CD4-positive, alpha-beta T cell (primary cell): ENCODE measurements at regions not wholly inside any gene's neighbourhood (a gene's known extent, or its start where the extent isn't known, plus 50 kb on each side); places are given as distances from the start of the nearest gene placed in this dataset.

Source experiments
- ATAC-seq: fragments of 200-7000 bp; cut with Tn5 transposase; one replicate; pipeline ENCODE4 v1.10.0; 2022; ENCODE audit warnings: mild to moderate bottlenecking; ENCODE audit not compliant: poor library complexity
- CTCF ChIA-PET: fragments of 350-600 bp; sonication (Branson Sonifier 250); formaldehyde crosslinking; loops from one replicate; lab custom pipeline; 2021; ENCODE audit warnings: antibody characterized with exemption, inconsistent platforms; lab: Charles Lee
- POLR2A ChIA-PET: fragments of 350-600 bp; sonication (Branson Sonifier 250); formaldehyde crosslinking; loops from one replicate; lab custom pipeline; 2021; ENCODE audit warnings: antibody characterized with exemption, inconsistent platforms; lab: Charles Lee
- DNase-seq, 14 experiments: peaks; one replicate each; pipeline ENCODE4 v3.0.0-alpha.2; 2013 to 2020; ENCODE audit warnings: mixed read lengths in 2 of 14
- H3K27ac ChIP-seq, 2 donors: one replicate each; pipeline versions ENCODE4 v1.5.1 to v1.7.0; 2013; ENCODE audit warnings: low read length in 2 of 2, low read depth in 1 of 2, mild to moderate bottlenecking in 1 of 2
- H3K27me3 ChIP-seq, 2 experiments: 1 replicate in 1 of 2; 2 replicates in 1 of 2; pipeline versions ENCODE4 v1.6.1 to v1.7.0; 2013; ENCODE audit warnings: low read length in 2 of 2, control low read depth in 1 of 2, mild to moderate bottlenecking in 1 of 2, moderate library complexity in 1 of 2; ENCODE audit not compliant: insufficient read depth in 2 of 2, control insufficient read depth in 1 of 2
- H3K36me3 ChIP-seq: one replicate; pipeline ENCODE4 v1.6.1; 2013; ENCODE audit warnings: low read length, control low read depth; ENCODE audit not compliant: insufficient read depth
- H3K4me1 ChIP-seq: one replicate; pipeline ENCODE4 v1.6.1; 2013; ENCODE audit warnings: low read length, control low read depth; ENCODE audit not compliant: insufficient read depth
- H3K4me3 ChIP-seq: one replicate; pipeline ENCODE4 v1.5.1; 2013; ENCODE audit warnings: mild to moderate bottlenecking, low read length, moderate library complexity
- H3K9me3 ChIP-seq, 2 experiments: 1 replicate in 1 of 2; 2 replicates in 1 of 2; pipeline versions ENCODE4 v1.6.1 to v1.7.0; 2013; ENCODE audit warnings: low read length in 2 of 2, mild to moderate bottlenecking in 2 of 2, control low read depth in 1 of 2, moderate library complexity in 1 of 2; ENCODE audit not compliant: control insufficient read depth in 1 of 2, insufficient read depth in 1 of 2
- H3K27ac Mint-ChIP-seq: one replicate; pipeline ENCODE4 v1.8.0; 2020; ENCODE audit warnings: mixed read lengths
- H3K27me3 Mint-ChIP-seq: one replicate; pipeline ENCODE4 v1.8.0; 2021; ENCODE audit warnings: mixed read lengths
- H3K36me3 Mint-ChIP-seq: one replicate; pipeline ENCODE4 v1.8.0; 2021; ENCODE audit warnings: low read depth, mixed read lengths
- H3K4me1 Mint-ChIP-seq: one replicate; pipeline ENCODE4 v1.8.0; 2021; ENCODE audit warnings: low read depth, mixed read lengths
- H3K4me3 Mint-ChIP-seq: one replicate; pipeline ENCODE4 v1.8.0; 2020; ENCODE audit warnings: mild to moderate bottlenecking, mixed read lengths
- H3K9me3 Mint-ChIP-seq: one replicate; pipeline ENCODE4 v1.8.0; 2020; ENCODE audit warnings: mixed read lengths
- CTCF ChIP-seq: fragments of 200-600 bp; IDR thresholded peaks from one replicate; pipeline ENCODE4 v1.8.0; 2022; ENCODE audit warnings: antibody characterized with exemption, mild to moderate bottlenecking
- intact Hi-C, 2 experiments: fragments of 100-400 bp; cut with DNase I in 1 of 2; cut with micrococcal nuclease in 1 of 2; formaldehyde crosslinking; loops; one replicate each; pipeline versions ENCODE4 v1.15.1 to v1.9.0; 2023 to 2025; cut with DNase I, micrococcal nuclease

GRCh38 chr12:102722147-102722546 is 194.9 kb downstream of the PAH start:
- H3K27ac Mint-ChIP-seq, result no peak overlapping the region
- no peaks in the 10 kb centered on the region for H3K27me3 Mint-ChIP-seq
- intact Hi-C loops, result no loop called here
- ChIA-PET POLR2A (no interaction called here), CTCF (no interaction called here)
- H3K4me3 Mint-ChIP-seq, result no peak overlapping the region
- Histone ChIP-seq H3K27ac (no peak overlapping the region), H3K4me3 (no peak overlapping the region), H3K4me1 (no peaks in the 10 kb centered on the region), H3K27me3 (peaks cover 0 to 4% of the 10 kb centered on the region in 2 experiments), H3K9me3 (no peaks in the 10 kb centered on the region), H3K36me3 (no peaks in the 10 kb centered on the region)
- H3K9me3 Mint-ChIP-seq, result no peaks in the 10 kb centered on the region
- no peaks in the 10 kb centered on the region for H3K36me3 Mint-ChIP-seq
- no peak for ATAC-seq
- no peak for TF ChIP-seq CTCF
- no peak for DNase-seq
- H3K4me1 Mint-ChIP-seq, result no peaks in the 10 kb centered on the region

- intact Hi-C loops, result no loop called here
- no peaks in the 10 kb centered on the region for H3K27me3 ChIP-seq
These were observed 208.9 kb downstream of the PAH start for GRCh38 chr12:102708108-102708507.

GRCh38 chr12:102702447-102703114 is 214.5 kb downstream of the PAH start:
- Mint-ChIP-seq H3K4me1 (no peaks in the 10 kb centered on the region), H3K36me3 (no peaks in the 10 kb centered on the region)

More at GRCh38 chr12:102708108-102708507, 208.9 kb downstream of the PAH start:
- Mint-ChIP-seq H3K36me3 (no peaks in the 10 kb centered on the region), H3K4me1 (no peaks in the 10 kb centered on the region), H3K27ac (no peak overlapping the region), H3K4me3 (no peak overlapping the region), H3K27me3 (peaks cover 10% of the 10 kb centered on the region), H3K9me3 (no peaks in the 10 kb centered on the region)
- no peaks in the 10 kb centered on the region for H3K4me1 ChIP-seq
- peaks cover 0 to 3% of the 10 kb centered on the region in 2 experiments for H3K9me3 ChIP-seq
- no peak overlapping the region for H3K4me3 ChIP-seq
- no peak for TF ChIP-seq CTCF
- ATAC-seq, result no peak
- H3K27ac ChIP-seq, result no peak overlapping the region
- no peak for DNase-seq
- POLR2A ChIA-PET, result no interaction called here
- CTCF ChIA-PET, result no interaction called here
- H3K36me3 ChIP-seq, result no peaks in the 10 kb centered on the region

More at GRCh38 chr12:102702447-102703114, 214.5 kb downstream of the PAH start:
- Mint-ChIP-seq H3K27me3 (peaks cover 4% of the 10 kb centered on the region), H3K9me3 (peaks cover 5% of the 10 kb centered on the region), H3K27ac (no peak overlapping the region), H3K4me3 (no peak overlapping the region)
- no peaks in the 10 kb centered on the region for H3K27me3 ChIP-seq
- ChIA-PET POLR2A (no interaction called here), CTCF (interaction anchor here (0.8 kb wide), 1 partner anchor 12 kb away, joined by 3 read pairs; no protein-coding TSS in a partner anchor)
- H3K36me3 ChIP-seq, result no peaks in the 10 kb centered on the region
- no peak overlapping the region for H3K27ac ChIP-seq
- DNase-seq (peak in 4 of 14 experiments; percentile 4 to 34 (median 20)), ATAC-seq (no peak)
- intact Hi-C loops, result no loop called here
- H3K4me1 ChIP-seq, result no peaks in the 10 kb centered on the region
- H3K9me3 ChIP-seq, result no peaks in the 10 kb centered on the region
- TF ChIP-seq CTCF, result no peak
- H3K4me3 ChIP-seq, result no peak overlapping the region
